ENCODE measurements at regions not wholly inside any gene's neighbourhood (a gene's known extent, or its start where the extent isn't known, plus 50 kb on each side); places are given as distances from the start of the nearest gene placed in this dataset.

DNA sequence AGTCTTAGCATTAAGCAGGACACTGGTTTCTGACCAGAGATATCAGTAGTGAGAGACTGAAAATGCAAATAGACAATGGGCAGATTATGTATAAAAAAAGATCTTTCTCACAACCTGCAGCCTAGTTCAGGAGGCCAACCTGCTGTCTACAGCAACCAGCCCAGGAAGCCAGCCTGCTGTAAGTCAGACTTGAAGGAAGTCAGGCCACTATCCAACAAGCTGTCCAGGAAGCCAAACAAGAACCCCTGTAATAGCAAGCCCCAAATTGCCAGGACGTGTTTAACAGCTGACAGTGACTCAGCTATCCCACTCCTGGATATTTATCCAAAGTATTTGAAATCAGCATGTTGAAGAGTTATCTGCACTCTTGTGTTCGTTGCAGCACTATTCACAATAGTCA lies 121.8 kb upstream of the SPIN1 start:
- TF ChIP-seq, protein P1, sequence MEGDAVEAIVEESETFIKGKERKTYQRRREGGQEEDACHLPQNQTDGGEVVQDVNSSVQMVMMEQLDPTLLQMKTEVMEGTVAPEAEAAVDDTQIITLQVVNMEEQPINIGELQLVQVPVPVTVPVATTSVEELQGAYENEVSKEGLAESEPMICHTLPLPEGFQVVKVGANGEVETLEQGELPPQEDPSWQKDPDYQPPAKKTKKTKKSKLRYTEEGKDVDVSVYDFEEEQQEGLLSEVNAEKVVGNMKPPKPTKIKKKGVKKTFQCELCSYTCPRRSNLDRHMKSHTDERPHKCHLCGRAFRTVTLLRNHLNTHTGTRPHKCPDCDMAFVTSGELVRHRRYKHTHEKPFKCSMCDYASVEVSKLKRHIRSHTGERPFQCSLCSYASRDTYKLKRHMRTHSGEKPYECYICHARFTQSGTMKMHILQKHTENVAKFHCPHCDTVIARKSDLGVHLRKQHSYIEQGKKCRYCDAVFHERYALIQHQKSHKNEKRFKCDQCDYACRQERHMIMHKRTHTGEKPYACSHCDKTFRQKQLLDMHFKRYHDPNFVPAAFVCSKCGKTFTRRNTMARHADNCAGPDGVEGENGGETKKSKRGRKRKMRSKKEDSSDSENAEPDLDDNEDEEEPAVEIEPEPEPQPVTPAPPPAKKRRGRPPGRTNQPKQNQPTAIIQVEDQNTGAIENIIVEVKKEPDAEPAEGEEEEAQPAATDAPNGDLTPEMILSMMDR (optimal IDR thresholded peaks at IDR 0.05 in 1 of 3, IDR thresholded peaks at IDR 0.05 in 1 of 3, conservative IDR thresholded peaks at IDR 0.05 in 1 of 3; ENCODE audit: extremely low read depth in 1 of 3, insufficient read depth in 2 of 3, low read length in 3 of 3): no peak
- TF ChIP-seq EZH2 (IDR thresholded peaks at IDR 0.05; ENCODE audit: low read length): no peak

Measured in keratinocyte (primary cell).